ENCODE measurements at regions not wholly inside any gene's neighbourhood (a gene's known extent, or its start where the extent isn't known, plus 50 kb on each side); places are given as distances from the start of the nearest gene placed in this dataset.

DNA sequence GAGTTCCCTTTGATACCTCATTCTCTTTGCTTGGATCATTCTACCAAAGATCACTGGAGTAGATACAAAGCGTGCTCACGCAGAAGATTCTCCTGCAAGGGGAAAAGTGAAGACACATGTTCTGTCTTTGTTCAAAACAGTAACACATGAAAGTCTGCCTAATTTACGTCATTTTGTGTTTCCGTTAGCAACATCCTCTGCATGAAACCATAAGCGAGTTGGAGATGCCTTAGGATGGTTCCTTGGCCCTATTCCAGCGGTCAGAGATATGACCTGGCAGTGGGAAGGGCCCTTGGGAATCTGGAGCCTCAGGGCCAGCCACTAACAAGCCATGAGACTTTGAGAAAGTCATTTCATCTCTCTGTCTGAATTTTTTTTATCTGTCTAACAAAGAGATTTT is 180.9 kb upstream of the TWIST2 start:
- TF ChIP-seq, protein P1, sequence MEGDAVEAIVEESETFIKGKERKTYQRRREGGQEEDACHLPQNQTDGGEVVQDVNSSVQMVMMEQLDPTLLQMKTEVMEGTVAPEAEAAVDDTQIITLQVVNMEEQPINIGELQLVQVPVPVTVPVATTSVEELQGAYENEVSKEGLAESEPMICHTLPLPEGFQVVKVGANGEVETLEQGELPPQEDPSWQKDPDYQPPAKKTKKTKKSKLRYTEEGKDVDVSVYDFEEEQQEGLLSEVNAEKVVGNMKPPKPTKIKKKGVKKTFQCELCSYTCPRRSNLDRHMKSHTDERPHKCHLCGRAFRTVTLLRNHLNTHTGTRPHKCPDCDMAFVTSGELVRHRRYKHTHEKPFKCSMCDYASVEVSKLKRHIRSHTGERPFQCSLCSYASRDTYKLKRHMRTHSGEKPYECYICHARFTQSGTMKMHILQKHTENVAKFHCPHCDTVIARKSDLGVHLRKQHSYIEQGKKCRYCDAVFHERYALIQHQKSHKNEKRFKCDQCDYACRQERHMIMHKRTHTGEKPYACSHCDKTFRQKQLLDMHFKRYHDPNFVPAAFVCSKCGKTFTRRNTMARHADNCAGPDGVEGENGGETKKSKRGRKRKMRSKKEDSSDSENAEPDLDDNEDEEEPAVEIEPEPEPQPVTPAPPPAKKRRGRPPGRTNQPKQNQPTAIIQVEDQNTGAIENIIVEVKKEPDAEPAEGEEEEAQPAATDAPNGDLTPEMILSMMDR (IDR thresholded peaks at IDR 0.05; ENCODE audit: insufficient read depth, low read length) = no peak
- TF ChIP-seq SPI1 (IDR thresholded peaks at IDR 0.05; ENCODE audit: borderline replicate concordance, low read depth) = no peak

Measured in HL-60 (cell line).